Sigmoid colon (tissue), 4 donors: ENCODE measurements at regions not wholly inside any gene's neighbourhood (a gene's known extent, or its start where the extent isn't known, plus 50 kb on each side); places are given as distances from the start of the nearest gene placed in this dataset.

Experiments
- EP300 ChIP-seq, 4 donors: sonication (generic); formaldehyde crosslinking; IDR thresholded peaks; one replicate each; pipeline ENCODE4 v1.6.1; 2017; ENCODE audit warnings: antibody characterized with exemption in 4 of 4
- POLR2A ChIP-seq, 2 donors: fragments of 450-650 bp; IDR thresholded peaks; one replicate each; pipeline ENCODE4 v1.6.1; 2016; ENCODE audit warnings: antibody characterized with exemption in 2 of 2, mild to moderate bottlenecking in 2 of 2, moderate library complexity in 2 of 2

DNA sequence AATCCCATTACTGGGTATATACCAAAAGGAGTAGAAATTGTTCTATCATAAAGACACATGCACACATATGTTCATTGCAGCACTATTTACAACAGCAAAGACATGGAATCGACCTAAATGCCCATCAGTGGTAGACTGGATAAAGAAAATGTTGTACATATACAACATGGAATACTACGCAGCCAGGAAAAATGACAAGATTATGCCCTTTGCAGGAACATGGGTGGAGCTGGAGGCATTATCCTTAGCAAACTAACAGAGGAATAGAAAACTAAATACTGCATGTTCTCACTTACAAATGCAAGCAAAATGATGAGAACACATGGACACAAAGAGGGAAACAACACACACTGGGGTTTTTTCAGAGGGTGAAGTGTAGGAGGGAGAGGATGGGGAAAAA, 300.2 kb downstream of the BAMBI start:
- TF ChIP-seq POLR2A (IDR thresholded peaks at IDR 0.05) (no peak), EP300 (IDR thresholded peaks at IDR 0.05) (no peak)
